ENCODE measurements at regions not wholly inside any gene's neighbourhood (a gene's known extent, or its start where the extent isn't known, plus 50 kb on each side); places are given as distances from the start of the nearest gene placed in this dataset.

- Histone ChIP-seq H3K36me3 (no peaks in the 10 kb centered on the region), H3K9me3 (no peaks in the 10 kb centered on the region), H3K4me1 (no peaks in the 10 kb centered on the region), H3K27ac (no peak overlapping the region), H3K27me3 (no peaks in the 10 kb centered on the region), H3K4me3 (no peak overlapping the region)
- intact Hi-C loops (cut with DNase I): no loop called here
- 67 to 73% methylated on average over 1 of the region's 1 CpG for WGBS, 2 donors
- no peak for DNase-seq
- TF ChIP-seq POLR2A (IDR thresholded peaks at IDR 0.05) (no peak), CTCF (IDR thresholded peaks at IDR 0.05) (no peak)
Measured at GRCh38 chr5:92889140-92889539, 691.9 kb downstream of the NR2F1-AS1 start.

GRCh38 chr5:92887254-92887653 is 693.8 kb downstream of the NR2F1-AS1 start:
- no peaks in the 10 kb centered on the region for H3K36me3 ChIP-seq
- H3K4me3 ChIP-seq: no peak overlapping the region
- TF ChIP-seq CTCF (IDR thresholded peaks at IDR 0.05) (no peak), POLR2A (IDR thresholded peaks at IDR 0.05) (no peak)
- H3K27ac ChIP-seq: no peak overlapping the region
- H3K9me3 ChIP-seq: no peaks in the 10 kb centered on the region
- no peaks in the 10 kb centered on the region for H3K4me1 ChIP-seq
- H3K27me3 ChIP-seq: no peaks in the 10 kb centered on the region
- intact Hi-C loops (cut with DNase I): no loop called here
- no peak for DNase-seq
- WGBS, 2 donors: 41 to 52% methylated on average over 2 of the region's 2 CpGs

GRCh38 chr5:92886751-92887150 is 694.3 kb downstream of the NR2F1-AS1 start:
- TF ChIP-seq CTCF (IDR thresholded peaks at IDR 0.05): no peak
- TF ChIP-seq POLR2A (IDR thresholded peaks at IDR 0.05): no peak
- no peaks in the 10 kb centered on the region for H3K4me1 ChIP-seq
- intact Hi-C loops (cut with DNase I): no loop called here
- no peak for DNase-seq
- 59 to 62% methylated on average over 3 of the region's 3 CpGs for WGBS, 2 donors
- no peaks in the 10 kb centered on the region for H3K27me3 ChIP-seq
- H3K9me3 ChIP-seq: no peaks in the 10 kb centered on the region
- H3K4me3 ChIP-seq: no peak overlapping the region
- H3K36me3 ChIP-seq: no peaks in the 10 kb centered on the region
- no peak overlapping the region for H3K27ac ChIP-seq

GRCh38 chr5:92885950-92886349 is 695.1 kb downstream of the NR2F1-AS1 start:
- no peaks in the 10 kb centered on the region for H3K9me3 ChIP-seq
- 35 to 67% methylated on average over 4 of the region's 4 CpGs for WGBS, 2 donors
- TF ChIP-seq CTCF (IDR thresholded peaks at IDR 0.05) (no peak), POLR2A (IDR thresholded peaks at IDR 0.05) (no peak)
- H3K27me3 ChIP-seq: no peaks in the 10 kb centered on the region
- H3K4me1 ChIP-seq: no peaks in the 10 kb centered on the region
- no peak overlapping the region for H3K27ac ChIP-seq
- intact Hi-C loops (cut with DNase I): no loop called here
- no peaks in the 10 kb centered on the region for H3K36me3 ChIP-seq
- DNase-seq: no peak
- no peak overlapping the region for H3K4me3 ChIP-seq

GRCh38 chr5:92884469-92884868 is 696.5 kb downstream of the NR2F1-AS1 start:
- Histone ChIP-seq H3K9me3 (no peaks in the 10 kb centered on the region), H3K36me3 (no peaks in the 10 kb centered on the region), H3K4me1 (no peaks in the 10 kb centered on the region), H3K4me3 (no peak overlapping the region), H3K27me3 (no peaks in the 10 kb centered on the region), H3K27ac (no peak overlapping the region)
- WGBS, 2 donors: 27% methylated on average over 1 of the region's 1 CpG
- intact Hi-C loops (cut with DNase I): no loop called here
- DNase-seq: no peak
- TF ChIP-seq POLR2A (IDR thresholded peaks at IDR 0.05) (no peak), CTCF (IDR thresholded peaks at IDR 0.05) (no peak)
